ENCODE measurements at regions not wholly inside any gene's neighbourhood (a gene's known extent, or its start where the extent isn't known, plus 50 kb on each side); places are given as distances from the start of the nearest gene placed in this dataset.

- TF ChIP-seq AR (CRISPR knock-in tag; IDR thresholded peaks at IDR 0.05) (no peak), ZNF121 (CRISPR knock-in tag; IDR thresholded peaks at IDR 0.05) (0 out of 2 replicates have a peak, but pooled peaks have one; percentile 27), FOXP1 (CRISPR knock-in tag; IDR thresholded peaks at IDR 0.05; ENCODE audit: borderline replicate concordance) (peak; percentile 77; the same call in 1 of the 2 replicates), ELF4 (CRISPR knock-in tag; IDR thresholded peaks at IDR 0.05; ENCODE audit: low read depth) (no peak), TP53 (CRISPR knock-in tag; IDR thresholded peaks at IDR 0.05) (peak; percentile 82), CREB1 (CRISPR knock-in tag; IDR thresholded peaks at IDR 0.05) (no peak), OVOL2 (CRISPR knock-in tag; IDR thresholded peaks at IDR 0.05; ENCODE audit: borderline replicate concordance) (no peak), HMGA2 (CRISPR knock-in tag; IDR thresholded peaks at IDR 0.05) (no peak), ETV6 (CRISPR knock-in tag; IDR thresholded peaks at IDR 0.05) (peak; percentile 95), JAZF1 (CRISPR knock-in tag; IDR thresholded peaks at IDR 0.05) (no peak), ZNF512 (CRISPR knock-in tag; IDR thresholded peaks at IDR 0.05; ENCODE audit: borderline replicate concordance) (no peak)
- TF ChIP-seq, protein P1, sequence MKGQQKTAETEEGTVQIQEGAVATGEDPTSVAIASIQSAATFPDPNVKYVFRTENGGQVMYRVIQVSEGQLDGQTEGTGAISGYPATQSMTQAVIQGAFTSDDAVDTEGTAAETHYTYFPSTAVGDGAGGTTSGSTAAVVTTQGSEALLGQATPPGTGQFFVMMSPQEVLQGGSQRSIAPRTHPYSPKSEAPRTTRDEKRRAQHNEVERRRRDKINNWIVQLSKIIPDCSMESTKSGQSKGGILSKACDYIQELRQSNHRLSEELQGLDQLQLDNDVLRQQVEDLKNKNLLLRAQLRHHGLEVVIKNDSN (CRISPR knock-in tag; IDR thresholded peaks at IDR 0.05) = peak; percentile 52; the same call in 1 of the 2 replicates
- TF ChIP-seq, protein P2, sequence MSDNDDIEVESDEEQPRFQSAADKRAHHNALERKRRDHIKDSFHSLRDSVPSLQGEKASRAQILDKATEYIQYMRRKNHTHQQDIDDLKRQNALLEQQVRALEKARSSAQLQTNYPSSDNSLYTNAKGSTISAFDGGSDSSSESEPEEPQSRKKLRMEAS (CRISPR knock-in tag; IDR thresholded peaks at IDR 0.05) = peak; percentile 58; the same call in 1 of the 2 replicates
- TF ChIP-seq, protein P3, sequence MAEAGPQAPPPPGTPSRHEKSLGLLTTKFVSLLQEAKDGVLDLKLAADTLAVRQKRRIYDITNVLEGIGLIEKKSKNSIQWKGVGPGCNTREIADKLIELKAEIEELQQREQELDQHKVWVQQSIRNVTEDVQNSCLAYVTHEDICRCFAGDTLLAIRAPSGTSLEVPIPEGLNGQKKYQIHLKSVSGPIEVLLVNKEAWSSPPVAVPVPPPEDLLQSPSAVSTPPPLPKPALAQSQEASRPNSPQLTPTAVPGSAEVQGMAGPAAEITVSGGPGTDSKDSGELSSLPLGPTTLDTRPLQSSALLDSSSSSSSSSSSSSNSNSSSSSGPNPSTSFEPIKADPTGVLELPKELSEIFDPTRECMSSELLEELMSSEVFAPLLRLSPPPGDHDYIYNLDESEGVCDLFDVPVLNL (CRISPR knock-in tag; IDR thresholded peaks at IDR 0.05; ENCODE audit: borderline replicate concordance, low read depth) = no peak
Observed at GRCh38 chr1:38269923-38270848, 223.6 kb upstream of the POU3F1 start (continued).

DNA sequence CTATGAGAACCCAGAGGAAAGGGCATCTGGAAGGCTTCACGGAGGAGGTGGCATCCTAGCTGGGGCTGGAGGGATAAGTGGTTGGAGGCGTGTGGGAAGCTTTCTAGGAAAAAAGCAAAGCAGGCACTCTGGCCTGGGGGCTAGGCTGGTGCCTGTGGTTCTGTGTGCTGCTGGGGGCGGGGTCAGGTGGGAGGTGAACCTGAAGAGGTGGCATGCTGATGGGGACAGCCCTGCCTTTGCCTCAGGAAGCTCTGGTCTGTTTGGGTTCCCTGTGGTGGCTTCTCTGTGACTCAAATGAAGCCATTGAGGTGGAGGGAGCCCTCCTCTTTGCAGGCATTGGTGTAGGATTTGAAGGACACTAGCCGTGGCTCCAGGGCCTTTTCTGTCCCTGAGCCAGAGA lies 221.6 kb upstream of the POU3F1 start:
- POLR2A ChIA-PET = interaction anchor here (0.9 kb wide), 1 partner anchor 50 kb away, joined by 3 read pairs; no protein-coding TSS in a partner anchor
- H3K9me3 Mint-ChIP-seq = no peaks in the 10 kb centered on the region
- peak overlapping the region; percentile 76 for H3K27ac Mint-ChIP-seq
- DNase-seq (ENCODE audit: low spot score) (peak; percentile 33), ATAC-seq (peak; percentile 13)
- H3K4me1 Mint-ChIP-seq = peaks cover 79% of the 10 kb centered on the region
- TF ChIP-seq, protein P4, sequence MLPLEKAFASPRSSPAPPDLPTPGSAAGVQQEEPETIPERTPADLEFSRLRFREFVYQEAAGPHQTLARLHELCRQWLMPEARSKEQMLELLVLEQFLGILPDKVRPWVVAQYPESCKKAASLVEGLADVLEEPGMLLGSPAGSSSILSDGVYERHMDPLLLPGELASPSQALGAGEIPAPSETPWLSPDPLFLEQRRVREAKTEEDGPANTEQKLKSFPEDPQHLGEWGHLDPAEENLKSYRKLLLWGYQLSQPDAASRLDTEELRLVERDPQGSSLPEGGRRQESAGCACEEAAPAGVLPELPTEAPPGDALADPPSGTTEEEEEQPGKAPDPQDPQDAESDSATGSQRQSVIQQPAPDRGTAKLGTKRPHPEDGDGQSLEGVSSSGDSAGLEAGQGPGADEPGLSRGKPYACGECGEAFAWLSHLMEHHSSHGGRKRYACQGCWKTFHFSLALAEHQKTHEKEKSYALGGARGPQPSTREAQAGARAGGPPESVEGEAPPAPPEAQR (CRISPR knock-in tag; IDR thresholded peaks at IDR 0.05) = no peak
- TF ChIP-seq, protein P5, sequence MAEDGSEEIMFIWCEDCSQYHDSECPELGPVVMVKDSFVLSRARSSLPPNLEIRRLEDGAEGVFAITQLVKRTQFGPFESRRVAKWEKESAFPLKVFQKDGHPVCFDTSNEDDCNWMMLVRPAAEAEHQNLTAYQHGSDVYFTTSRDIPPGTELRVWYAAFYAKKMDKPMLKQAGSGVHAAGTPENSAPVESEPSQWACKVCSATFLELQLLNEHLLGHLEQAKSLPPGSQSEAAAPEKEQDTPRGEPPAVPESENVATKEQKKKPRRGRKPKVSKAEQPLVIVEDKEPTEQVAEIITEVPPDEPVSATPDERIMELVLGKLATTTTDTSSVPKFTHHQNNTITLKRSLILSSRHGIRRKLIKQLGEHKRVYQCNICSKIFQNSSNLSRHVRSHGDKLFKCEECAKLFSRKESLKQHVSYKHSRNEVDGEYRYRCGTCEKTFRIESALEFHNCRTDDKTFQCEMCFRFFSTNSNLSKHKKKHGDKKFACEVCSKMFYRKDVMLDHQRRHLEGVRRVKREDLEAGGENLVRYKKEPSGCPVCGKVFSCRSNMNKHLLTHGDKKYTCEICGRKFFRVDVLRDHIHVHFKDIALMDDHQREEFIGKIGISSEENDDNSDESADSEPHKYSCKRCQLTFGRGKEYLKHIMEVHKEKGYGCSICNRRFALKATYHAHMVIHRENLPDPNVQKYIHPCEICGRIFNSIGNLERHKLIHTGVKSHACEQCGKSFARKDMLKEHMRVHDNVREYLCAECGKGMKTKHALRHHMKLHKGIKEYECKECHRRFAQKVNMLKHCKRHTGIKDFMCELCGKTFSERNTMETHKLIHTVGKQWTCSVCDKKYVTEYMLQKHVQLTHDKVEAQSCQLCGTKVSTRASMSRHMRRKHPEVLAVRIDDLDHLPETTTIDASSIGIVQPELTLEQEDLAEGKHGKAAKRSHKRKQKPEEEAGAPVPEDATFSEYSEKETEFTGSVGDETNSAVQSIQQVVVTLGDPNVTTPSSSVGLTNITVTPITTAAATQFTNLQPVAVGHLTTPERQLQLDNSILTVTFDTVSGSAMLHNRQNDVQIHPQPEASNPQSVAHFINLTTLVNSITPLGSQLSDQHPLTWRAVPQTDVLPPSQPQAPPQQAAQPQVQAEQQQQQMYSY (CRISPR knock-in tag; IDR thresholded peaks at IDR 0.05) = peak; percentile 31; the same call in 1 of the 2 replicates
- 0 out of 2 replicates have a peak, but pooled peaks cover 5% of the 10 kb centered on the region for H3K36me3 Mint-ChIP-seq
- CTCF ChIA-PET = interaction anchor here (1.0 to 1.7 kb wide), 2 partner anchors 18 to 235 kb away, joined by 3 to 5 read pairs; no protein-coding TSS in a partner anchor
- peaks cover 15% of the 10 kb centered on the region for H3K27me3 Mint-ChIP-seq (ENCODE audit: low read depth)
- H3K4me3 Mint-ChIP-seq = peak overlapping the region; percentile 1; the same call in 1 of the 2 replicates

Data from WTC11 (cell line).